ENCODE measurements at regions not wholly inside any gene's neighbourhood (a gene's known extent, or its start where the extent isn't known, plus 50 kb on each side); places are given as distances from the start of the nearest gene placed in this dataset.
"Not testable (repeated sequence)": the region's sequence is repeated elsewhere in the genome, so short reads cannot be mapped to it uniquely, and the experiment has no call there.

DNA sequence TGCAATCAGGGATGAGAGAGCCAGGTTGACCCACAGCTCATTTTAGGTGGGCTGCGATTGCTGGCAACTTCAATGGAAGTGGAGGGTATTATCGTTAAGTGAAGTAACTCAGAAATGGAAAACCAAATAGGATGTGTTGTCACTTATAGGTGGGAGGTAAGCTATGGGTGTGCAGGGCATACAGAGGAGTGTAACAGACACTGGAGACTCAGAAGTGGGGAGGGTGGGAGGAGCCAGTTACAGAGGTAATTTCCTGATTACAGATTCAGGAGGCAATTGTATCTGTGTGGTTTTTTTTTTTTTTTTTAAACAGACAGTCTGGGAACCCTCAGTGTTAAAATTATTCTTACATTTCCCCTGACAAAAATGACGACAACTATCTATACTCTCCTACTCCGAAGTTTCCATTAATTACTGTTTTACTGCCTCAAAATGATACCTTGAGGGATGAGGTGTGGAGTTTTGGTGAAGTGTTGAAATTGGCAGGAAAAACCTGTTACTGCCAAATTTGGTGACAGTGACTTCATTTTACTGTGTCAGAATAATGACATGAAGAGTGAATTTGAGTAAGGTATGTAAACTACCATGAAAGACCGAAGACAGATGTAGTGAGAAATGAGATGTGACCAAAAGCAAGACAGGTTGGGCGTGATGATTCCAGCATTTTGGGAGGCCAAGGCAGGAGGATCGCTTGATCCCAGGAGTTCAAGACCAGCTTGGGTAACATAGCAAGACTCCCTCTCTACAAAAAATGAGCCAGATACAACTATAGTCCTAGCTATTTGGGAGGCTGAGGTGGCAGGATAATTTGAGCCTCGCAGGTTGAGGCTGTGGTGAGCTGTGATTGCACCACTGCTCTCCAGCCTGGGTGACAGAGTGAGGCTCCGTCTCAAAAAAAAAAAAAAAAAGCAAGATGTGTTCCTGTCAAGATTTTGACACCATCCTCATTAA lies 415.0 kb upstream of the AMELY start:
- POLR2A ChIA-PET = no interaction called here
- TF ChIP-seq CTCF (IDR thresholded peaks at IDR 0.05; ENCODE audit: control extremely low read depth, extremely low read depth, low read depth, missing control alignments) = no peak
- CTCF ChIA-PET = interaction anchor here (1.4 kb wide), 1 partner anchor 18 kb away, joined by 3 read pairs; no protein-coding TSS in a partner anchor
- DNase-seq (ENCODE audit: extremely low spot score) = no peak

DNA sequence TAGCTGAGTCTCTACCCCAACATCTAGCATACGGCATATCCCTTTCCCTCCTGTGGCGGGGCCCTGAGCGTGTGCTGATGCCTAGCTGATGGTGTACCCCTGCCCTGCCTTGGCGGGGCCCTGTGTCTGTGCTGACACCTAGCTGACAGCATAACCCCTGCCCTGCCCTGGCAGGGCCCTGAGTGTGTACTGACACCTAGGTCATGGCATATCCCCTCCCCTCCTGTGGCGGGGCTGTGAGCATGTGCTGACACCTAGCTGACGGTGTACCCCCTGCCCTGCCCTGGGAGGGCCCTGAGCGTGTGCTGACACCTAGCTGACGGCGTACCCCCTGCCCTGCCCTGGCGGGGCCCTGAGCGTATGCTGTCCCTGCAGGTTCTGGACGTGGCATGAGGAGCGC lies 414.0 kb upstream of the AMELY start:
- no peak for DNase-seq (ENCODE audit: extremely low spot score)
- no peak for TF ChIP-seq CTCF (IDR thresholded peaks at IDR 0.05; ENCODE audit: control extremely low read depth, extremely low read depth, low read depth, missing control alignments)
- POLR2A ChIA-PET = no interaction called here
- CTCF ChIA-PET = interaction anchor here (1.4 kb wide), 1 partner anchor 19 kb away, joined by 3 read pairs; no protein-coding TSS in a partner anchor

- DNase-seq (ENCODE audit: extremely low spot score) = no peak
- TF ChIP-seq CTCF (IDR thresholded peaks at IDR 0.05; ENCODE audit: control extremely low read depth, extremely low read depth, low read depth, missing control alignments) = no peak
- ChIA-PET POLR2A (no interaction called here), CTCF (no interaction called here)
Observed at GRCh38 chrY:7320751-7321150, 409.2 kb upstream of the AMELY start.

DNA sequence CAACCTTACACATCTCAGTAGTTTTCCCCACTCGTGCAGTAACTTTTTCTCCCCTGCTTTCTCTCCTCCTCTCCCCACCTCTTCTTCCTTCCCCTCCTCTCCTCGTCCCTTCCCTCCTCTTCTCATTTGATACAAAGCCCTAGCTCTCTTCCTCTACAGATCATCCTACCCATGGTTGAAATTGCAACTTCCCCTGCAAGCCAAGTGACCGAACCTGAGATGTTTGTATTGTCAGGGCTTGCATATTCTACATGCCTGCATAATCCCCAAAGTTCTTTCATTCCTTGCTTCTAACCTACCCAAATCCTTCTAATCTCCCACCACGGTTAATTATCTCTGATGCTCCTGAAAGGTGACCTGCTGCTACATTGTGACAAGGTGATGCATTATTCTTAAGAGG lies 408.6 kb upstream of the AMELY start:
- POLR2A ChIA-PET; DNase-seq (ENCODE audit: extremely low spot score): not testable (repeated sequence)

DNA sequence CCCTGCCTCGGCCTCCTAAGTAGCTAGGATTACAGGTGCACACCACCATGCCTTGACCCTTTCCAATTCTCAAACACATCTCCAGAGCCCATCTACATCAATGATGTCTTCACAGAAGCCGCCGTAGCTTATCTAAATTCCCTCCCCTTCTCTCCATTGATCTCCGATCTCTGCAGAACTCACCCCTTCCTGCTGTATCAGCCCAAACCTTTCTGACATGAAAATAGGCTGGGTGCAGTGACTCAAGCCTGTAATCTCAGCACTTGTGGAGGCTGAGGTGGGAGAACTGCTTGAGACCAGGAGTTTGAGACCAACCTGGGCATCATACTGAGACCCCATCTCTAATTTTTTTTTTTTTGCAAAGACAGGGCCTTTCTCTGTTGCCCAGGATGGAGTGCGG lies 406.6 kb upstream of the AMELY start:
- no peak for DNase-seq (ENCODE audit: extremely low spot score)
- POLR2A ChIA-PET = no interaction called here
- CTCF ChIA-PET = no interaction called here
- no peak for TF ChIP-seq CTCF (IDR thresholded peaks at IDR 0.05; ENCODE audit: control extremely low read depth, extremely low read depth, low read depth, missing control alignments)

More for the DNA sequence above, 408.6 kb upstream of the AMELY start:
- CTCF ChIA-PET = not testable (repeated sequence)

DNA sequence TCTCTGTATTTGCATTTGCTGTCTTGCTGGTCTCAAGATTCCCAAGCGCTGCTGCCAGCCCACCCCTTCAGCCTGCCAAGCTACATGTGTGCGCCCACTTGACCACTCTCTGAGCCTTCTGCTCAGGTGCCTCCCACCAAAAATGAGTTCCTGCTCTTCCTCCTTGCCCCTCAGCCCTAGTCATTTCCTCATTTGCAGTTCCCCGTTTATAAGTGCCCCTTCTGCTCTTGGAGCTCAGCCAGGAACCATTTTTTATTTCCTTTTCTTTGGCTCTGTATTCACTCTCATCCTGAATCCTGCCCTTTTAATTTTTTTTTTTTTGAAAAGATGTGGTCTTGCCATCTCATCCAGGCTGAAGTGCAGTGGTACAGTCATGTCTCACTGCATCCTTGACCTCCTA lies 406.0 kb upstream of the AMELY start:
- no peak for TF ChIP-seq CTCF (IDR thresholded peaks at IDR 0.05; ENCODE audit: control extremely low read depth, extremely low read depth, low read depth, missing control alignments)
- POLR2A ChIA-PET = no interaction called here
- CTCF ChIA-PET = no interaction called here
- DNase-seq (ENCODE audit: extremely low spot score) = no peak

- no peak for TF ChIP-seq CTCF (IDR thresholded peaks at IDR 0.05; ENCODE audit: control extremely low read depth, extremely low read depth, low read depth, missing control alignments)
- ChIA-PET CTCF (interaction anchor here (1.2 kb wide), 1 partner anchor 11 kb away, joined by 3 read pairs; no protein-coding TSS in a partner anchor), POLR2A (no interaction called here)
- DNase-seq (ENCODE audit: extremely low spot score) = peak; percentile 2
Observed at GRCh38 chrY:7310482-7311269, 399.1 kb upstream of the AMELY start.

Measured in GM10248 (cell line).